NCI-H446 treated with DMSO at 0.1 percent for 48 hours (cell line): ENCODE measurements at regions not wholly inside any gene's neighbourhood (a gene's known extent, or its start where the extent isn't known, plus 50 kb on each side); places are given as distances from the start of the nearest gene placed in this dataset.

Experiments used
- DNase-seq: peaks from one replicate; lab custom pipeline; 2025; lab: John Stamatoyannopoulos, UW

DNA sequence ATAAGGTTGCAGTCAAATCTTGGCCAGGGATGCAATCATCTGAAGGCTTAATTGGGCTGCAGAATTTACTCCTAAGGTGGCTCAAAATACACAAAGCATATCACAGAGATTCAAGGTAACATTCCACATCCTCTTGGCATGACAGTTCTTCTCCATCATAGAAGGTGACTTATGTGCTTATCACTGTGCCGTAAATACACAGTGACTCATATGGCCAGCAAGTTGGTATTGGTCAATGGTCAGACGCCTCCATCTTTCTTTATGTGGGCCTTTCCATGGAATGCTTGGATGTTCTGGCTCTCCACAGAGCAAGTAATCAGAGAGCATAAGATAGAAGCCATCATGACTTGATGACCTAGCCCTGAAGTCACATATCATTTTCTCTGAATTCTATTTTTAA lies 168.8 kb upstream of the ST8SIA2 start:
- no peak for DNase-seq

DNA sequence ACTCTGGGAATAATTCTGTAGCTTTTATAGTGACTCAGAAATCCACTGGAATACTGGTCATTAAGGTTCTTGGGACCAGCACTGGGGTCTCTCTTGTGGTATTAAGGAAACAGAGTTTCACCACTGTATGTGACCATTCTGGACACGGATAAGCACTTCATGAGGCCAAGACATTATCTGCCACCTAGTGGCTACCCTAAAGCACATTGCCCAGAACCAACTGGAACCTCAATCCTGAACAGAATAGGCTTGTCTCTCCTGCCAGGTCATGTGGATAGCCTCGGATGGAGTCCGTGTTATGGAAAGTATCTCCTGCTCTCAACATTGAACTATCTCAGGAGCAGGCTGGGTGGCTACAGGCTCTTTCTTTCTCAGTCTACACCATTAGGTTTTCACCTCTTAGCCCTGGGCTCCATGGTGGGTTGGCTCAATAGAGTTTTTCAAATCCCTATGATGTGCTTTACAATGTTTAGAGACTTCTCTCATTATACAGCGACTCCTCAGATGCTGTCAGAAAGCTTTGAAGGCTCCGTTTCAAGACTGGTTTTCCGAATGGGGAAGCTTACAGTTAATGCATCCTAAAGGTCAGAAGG lies 167.6 kb upstream of the ST8SIA2 start:
- DNase-seq: no peak

DNA sequence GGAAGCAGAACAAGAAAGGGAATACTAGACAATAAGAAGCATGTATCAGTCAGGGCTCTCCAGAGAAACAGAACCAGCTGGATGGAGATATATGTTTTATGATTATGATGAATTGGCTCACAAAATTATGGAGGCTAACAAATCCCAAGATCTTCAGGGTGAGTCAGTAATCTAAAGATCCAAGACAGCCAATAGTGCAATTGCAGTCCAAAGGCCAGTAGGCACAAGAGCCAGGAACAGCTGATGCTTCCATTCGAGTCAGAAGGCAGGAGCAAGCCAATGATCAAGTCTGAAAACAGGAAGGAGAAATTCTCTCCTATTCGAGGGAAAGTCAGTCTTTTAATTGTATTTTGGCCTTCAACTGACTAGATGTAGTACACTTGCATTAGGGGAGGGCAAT lies 164.9 kb upstream of the ST8SIA2 start:
- DNase-seq: no peak

DNA sequence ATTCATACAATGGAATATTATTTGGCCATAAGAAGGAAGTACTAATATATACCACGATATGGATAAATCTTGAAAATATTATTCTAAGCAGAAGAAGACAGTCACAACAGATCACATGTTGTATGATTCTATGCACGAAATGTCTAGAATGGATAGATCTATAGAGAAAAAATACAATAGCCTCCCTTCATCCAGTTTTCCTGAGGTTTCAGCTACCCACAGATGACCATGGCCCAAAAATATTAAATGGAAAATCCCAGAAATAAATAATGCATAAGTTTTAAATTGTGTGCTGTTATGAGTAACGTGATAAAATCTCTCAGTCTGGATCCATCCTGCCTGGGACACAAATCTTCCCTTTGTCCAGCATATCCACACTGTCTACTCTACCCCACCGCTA lies 162.2 kb upstream of the ST8SIA2 start:
- DNase-seq: no peak

DNA sequence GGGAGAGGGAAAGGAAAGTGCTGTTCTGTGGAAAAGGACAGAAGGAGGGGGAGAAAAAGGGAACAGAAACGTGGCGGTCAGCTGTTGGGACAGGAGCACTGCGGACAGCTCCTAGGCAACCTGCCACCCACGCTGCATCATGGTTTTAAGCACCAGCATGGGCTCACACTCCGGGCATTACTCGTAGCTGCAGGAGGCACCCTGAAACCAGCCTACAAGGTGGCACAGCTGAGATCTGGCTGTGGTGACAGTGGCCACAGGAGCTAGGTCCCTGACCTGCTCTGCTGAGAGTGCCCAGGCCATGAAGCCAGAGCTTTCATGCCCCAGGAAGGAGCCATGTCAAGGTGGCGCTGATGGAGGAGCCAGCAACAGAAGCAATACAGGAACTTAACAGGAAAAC lies 161.4 kb upstream of the ST8SIA2 start:
- DNase-seq: no peak

DNA sequence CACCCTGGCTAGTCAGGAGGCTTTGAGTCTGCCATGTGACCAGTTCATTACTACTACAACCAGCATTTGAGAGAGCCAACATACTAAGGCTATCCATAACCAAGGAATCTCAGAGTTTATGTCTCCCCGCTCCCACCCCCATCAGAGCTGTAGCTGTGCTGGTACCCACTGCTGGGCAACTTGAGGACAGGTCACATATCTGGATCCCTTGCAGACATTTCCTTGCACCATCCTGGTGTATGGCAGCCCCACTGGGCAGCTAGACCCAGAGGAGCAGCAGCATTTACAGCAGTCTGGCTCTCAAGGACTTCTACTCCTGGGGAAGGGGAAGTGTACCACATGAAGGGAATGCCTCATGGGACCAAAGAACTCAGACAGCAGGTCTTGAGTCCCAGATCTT lies 160.8 kb upstream of the ST8SIA2 start:
- no peak for DNase-seq

DNA sequence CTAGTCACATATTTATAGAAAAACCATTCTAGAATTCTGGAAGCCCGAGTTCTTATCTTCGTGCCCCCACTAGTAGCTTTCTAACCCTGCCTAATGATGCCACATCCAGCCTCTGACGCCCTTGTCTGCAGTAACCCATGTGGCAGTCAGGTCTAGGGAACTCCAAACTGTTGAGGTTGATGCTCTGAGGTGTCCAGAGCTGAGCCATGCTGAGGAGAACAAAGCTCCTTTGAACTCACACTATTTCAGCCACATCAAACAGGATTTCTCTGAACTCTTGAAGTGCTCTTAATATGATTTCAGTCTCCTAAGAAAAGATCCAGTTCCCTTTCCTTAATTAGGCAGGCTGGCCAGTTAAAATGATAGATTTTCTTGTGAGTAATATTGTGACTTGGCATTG lies 150.5 kb upstream of the ST8SIA2 start:
- DNase-seq: no peak

DNA sequence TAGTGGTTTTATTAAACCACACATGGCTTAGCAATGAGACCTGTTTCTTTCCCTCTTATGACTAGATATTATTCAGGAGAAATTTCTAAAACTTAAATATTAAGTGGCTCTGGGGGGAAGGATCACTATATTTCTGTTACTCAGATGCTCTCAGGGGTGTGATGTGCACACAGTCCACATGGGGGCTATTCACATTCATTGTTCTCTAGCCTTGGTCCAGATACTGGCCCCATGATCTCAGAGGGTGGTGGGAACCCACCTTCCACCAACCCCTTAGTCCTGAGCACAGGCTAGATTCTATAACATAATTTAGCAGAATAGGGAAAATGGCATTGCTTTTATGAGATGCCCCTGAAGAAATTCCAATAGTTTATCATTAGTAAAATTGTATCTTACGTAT lies 149.0 kb upstream of the ST8SIA2 start:
- DNase-seq: no peak

DNA sequence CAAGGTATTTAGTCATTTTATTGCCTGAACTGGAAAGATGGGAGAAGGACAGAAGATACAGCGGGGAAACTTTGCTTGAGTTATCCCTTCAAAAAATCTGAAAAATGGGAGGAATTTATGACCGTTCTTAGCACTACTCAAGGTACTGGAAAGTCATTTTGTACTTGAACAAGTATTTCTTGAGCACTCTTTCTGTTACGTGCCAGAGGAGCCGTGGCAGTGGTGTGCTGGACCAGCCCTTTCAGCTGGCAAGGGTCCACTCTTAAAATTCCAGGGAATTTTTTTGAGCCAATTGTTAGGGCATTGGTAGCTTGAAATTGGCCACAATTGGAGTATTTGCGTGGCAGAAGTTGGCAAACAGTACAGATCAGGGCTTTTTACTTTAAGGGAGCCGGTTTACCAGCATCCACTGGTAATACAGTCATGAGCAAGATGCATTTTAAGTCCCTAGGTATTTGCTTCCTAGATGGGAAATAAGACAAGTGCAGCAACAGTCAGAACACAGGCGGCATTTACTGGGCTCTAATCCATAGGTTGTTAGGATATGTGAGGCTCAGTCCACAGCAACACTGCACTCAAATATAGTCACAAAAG lies 145.9 kb upstream of the ST8SIA2 start:
- DNase-seq: no peak

DNA sequence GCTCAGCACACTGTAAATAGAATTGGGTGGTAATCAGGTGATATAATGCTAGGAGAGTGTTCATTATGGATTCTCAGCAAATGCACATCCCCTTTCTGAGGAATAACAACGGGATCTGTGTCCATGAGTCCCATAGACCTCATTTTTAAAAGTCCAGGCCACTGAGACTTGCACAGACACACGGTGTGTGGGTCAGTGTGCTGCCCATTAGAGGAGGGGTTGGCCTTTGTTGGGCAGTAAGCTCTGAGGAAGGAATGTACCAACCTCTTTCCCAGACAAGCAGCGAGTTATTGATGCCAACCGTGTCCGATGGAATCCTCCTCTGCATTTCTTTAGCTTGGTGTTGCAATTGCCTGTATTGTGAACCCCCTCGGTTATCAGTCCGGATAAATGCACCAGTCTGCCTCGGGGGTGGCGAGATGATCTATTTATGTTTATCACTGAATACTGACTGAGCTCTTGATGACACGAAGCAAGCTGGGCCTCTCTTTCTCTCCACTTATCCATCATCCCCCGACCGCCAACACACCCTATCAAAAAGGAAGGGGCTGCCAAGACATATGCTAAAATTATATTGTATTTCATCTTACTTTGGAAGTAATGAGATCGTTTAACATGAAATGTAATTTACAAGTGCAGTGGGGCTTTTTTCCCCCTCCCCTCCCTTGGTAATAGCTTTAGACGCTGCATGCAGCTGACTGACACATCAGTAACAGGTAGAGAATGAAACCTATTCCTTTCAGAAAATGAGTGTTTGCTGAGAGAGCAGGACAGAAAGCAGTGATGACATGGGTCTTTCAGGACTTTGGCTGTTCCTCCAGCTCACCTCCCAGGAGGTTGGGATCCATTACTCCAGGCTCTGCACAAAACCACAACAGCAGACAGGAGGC lies 126.6 kb upstream of the ST8SIA2 start:
- no peak for DNase-seq

DNA sequence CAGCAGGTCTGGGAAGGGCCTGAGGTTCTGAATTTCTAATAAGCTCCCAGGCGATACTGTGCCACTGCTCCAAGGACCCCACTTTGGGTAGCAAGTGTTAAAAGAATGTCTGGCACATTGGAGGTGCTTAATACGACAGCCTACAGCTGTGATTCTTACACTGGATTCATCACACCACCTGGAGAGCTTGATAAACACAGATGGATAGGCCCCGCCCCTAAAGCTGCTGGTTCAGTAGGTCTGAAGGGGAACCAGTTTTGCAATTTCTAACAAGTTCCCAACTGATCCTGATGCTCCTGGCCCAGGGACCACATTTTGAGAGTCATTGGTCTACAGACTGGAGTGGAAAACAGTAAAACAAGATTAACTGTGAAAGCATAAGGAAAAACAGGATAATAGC lies 124.8 kb upstream of the ST8SIA2 start:
- DNase-seq: no peak

DNA sequence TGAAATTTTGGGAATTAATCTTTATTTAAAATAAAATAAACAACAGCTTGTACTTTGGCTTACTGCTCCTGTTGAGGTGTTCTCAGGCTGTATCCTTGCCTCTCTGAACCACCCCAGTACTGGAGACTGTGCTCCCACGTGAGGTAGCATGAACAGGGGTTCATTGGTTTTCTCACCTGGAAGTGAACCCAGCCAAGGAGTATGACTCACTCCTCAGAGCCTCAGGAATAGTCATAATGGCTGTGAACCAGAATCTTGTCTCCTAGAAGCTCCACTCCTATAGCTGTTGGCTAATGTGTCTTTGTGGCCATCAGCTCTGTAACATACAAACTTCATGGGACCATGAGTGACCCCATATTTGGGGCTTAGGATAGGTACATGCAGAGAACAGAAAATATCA lies 122.5 kb upstream of the ST8SIA2 start:
- no peak for DNase-seq

DNA sequence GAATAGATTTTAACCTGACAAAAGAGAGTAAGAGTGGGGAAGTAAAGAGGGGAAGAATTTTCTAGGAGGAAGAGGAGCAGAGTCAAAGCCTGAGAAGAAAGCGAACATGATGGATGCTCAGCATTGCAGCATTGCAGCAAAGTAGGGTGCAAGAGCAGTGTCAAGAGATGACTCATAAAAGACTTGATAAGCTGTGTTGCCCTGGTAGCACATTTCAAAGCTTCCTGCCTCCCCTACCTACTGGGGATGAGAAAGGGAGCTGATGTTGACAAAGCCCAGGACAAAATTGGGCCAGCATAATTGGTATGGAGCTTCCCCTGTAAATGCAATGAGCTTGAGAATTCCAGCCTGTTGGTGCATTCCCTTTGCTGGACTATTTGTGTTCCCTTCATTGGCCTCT lies 121.6 kb upstream of the ST8SIA2 start:
- no peak for DNase-seq

DNA sequence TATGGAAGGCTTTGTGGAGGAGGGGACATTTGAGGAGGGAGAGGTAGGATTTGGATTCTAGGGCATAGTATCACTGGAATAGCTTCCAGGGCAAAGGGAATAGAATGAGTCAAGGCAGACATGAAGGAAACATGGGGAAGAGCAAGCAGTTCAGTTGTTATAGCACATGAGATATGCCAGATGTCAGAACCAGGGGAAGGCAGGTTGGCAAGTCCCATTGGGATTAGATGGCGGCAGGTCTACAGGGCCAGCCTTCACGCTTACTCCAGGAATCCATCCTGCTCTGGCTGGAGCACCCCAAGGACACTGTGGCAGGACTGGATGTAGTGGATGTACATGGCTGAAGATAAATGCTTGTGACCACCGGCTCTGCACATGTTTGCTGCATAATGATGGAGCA lies 120.4 kb upstream of the ST8SIA2 start:
- no peak for DNase-seq

DNA sequence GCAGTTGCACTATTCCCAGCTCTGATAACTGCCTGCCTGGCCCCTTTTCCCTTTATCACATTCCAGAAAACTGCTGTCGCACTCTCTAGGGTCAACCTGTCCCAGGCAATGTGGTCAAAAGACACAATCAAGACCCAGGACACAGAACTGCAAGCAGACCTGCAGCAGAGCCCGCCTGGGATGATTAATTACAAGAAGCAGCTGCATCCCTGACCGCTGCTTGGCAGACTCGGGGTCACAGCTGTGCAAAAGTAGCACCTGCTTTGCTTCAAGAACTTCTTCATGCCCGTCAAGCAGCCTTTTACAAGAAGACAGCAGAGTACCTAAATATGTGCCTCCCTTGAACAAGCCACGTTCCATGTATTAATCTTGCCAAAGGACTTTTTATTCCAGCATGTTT lies 120.0 kb upstream of the ST8SIA2 start:
- DNase-seq: no peak

DNA sequence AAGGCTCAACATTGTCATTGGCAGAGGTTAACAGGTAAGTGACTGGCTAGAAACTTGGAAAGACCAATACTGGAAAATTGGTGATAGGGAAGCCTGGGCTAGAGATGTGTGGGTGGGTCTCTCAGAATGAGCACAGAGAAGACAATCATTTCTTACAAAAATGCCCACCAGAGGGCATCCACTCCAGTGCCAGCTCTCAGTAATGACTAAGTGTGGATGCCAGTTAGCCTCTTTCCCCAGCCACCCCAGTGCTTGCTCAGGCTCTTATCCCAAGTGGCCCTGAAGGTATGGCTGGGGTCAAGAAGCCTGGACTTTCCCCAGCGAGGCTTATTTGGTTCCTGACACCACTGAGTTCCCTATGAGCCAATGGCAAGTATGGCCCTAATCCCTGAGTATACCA lies 115.9 kb upstream of the ST8SIA2 start:
- DNase-seq: peak; percentile 28

DNA sequence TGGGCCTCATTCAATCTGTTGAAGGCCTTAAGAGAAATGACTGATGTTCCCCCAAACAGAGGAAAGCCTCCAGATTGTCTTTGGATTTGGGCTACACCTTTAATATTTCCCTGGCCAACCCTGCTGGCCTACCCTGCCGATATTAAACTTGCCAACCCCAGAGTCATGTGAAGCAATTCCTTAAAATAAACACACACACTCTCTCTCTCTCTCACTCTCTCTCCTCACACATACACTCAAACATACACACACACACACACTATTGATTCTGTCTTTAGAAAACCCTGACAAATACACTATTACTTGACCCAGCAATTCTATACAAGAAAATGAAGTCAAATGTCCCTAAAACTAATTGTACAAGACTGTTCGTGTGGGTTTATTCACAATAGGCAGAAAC lies 109.9 kb upstream of the ST8SIA2 start:
- DNase-seq: no peak

DNA sequence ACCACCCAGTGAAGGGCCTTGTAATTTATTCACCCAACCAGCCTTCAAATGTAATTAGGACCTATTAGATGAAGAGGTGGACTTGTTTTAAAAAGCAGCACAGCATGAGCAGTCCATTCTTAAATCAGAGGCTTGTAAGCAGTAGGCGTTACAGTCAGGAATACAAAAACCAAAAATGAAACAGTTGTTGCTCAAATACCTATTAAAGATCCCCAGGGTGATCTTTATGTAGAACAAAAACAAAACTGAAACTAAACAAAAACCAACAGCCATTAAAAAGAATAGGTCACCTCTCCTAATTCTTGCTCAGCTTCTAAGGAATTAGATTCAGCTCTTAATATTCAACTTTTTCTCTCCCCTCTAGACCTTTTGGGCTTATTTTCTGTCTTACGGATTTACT lies 104.9 kb upstream of the ST8SIA2 start:
- DNase-seq: no peak

DNA sequence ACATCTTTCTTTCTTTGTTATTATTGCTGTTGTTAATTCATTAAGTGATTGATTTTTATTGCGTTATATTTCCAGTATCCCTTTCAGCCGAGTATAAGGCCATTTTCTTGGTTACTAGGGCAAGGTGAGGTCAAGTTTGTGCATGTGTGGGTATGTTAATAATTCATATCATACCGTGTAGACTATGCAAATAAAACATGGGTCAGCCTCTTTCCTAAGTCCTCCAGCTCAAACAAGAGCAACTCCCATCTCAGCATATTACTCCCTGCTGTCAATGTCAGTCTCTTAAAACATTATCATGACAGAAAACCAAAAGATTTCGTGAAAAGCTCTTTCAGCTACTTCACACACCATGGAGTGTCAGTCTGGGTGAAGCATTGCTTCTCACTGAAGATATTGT lies 103.9 kb upstream of the ST8SIA2 start:
- DNase-seq: no peak

DNA sequence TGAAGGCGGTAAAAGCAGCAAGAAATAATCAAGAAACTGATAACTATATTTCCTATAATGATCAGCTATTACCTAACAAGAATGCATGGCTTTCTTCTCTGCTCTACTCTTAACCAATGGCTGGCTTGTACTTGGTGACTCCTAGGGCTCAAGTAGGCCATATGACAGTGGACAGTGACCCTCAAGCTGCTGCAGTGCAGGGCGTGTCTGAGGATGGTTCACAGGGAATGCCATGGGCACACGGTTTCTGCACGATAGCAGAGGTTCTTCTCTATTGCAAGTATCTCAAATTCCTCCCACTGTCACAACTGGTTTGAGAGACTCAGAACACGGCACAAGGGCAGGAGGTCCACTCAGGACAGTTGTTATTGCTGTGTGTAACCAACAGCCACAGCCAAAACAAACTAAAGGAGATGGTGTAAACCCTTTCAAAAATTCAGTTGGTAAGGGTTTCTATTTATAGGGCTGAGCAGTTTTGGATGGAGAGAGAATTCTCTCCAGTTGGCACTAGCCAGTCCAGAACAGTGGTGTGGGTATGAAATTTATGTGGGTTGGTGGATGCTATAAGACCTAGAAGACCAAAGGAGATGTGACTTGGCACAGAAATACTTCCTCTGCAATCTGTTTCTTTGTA lies 103.2 kb upstream of the ST8SIA2 start:
- DNase-seq: peak; percentile 72

DNA sequence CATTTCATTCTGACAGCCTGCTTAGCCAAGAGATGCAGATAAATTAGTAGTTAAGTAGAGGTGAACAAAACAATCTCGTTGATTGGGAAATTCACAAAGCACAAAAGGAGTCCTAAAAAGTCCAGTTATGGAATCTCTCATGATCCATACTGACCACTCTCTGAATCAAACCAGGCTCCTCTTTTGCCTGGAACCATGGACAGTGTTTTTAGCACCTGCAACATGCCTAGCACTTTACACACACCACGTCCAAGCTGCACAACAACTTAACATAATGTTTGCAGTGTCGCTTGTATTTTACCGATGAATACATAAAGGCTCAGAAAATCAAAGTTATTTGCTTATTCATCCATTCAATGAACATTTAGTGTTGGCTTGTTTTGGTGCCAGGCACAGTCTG lies 101.8 kb upstream of the ST8SIA2 start:
- no peak for DNase-seq

DNA sequence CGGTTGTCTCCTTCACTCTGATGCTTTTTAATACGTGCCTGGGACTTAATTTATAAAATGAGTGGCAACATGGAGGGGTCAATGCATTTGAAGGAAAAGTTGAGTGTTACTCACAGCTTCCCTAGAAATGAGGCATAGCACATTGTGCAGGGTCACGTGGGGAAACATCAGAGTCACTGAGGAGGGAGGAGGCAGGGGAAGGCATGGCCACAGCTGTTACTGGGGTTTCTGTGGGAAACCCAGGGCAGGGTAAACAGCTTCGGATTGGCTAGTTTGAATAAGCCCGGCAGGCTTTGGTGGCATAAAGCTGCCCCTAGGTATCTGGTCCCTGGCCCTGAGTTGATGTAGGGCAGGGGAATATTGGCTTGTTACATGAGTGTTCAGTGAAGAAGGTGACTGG lies 98.9 kb upstream of the ST8SIA2 start:
- no peak for DNase-seq
